ENCODE measurements at regions not wholly inside any gene's neighbourhood (a gene's known extent, or its start where the extent isn't known, plus 50 kb on each side); places are given as distances from the start of the nearest gene placed in this dataset.

- no peak overlapping the region for H3K27ac Mint-ChIP-seq
- ATAC-seq, result no peak
Measured at GRCh38 chr10:90327611-90328010, 530.2 kb downstream of the HTR7 start.

GRCh38 chr10:90328459-90328858, 529.4 kb downstream of the HTR7 start:
- no peak overlapping the region for H3K4me3 Mint-ChIP-seq
- no peaks in the 10 kb centered on the region for H3K4me1 Mint-ChIP-seq
- no peaks in the 10 kb centered on the region for H3K36me3 Mint-ChIP-seq
- H3K27me3 Mint-ChIP-seq, result no peaks in the 10 kb centered on the region
- H3K9me3 Mint-ChIP-seq, result no peaks in the 10 kb centered on the region
- no peak for ATAC-seq
- H3K27ac Mint-ChIP-seq, result no peak overlapping the region

More at GRCh38 chr10:90327611-90328010, 530.2 kb downstream of the HTR7 start:
- H3K9me3 Mint-ChIP-seq, result no peaks in the 10 kb centered on the region
- no peaks in the 10 kb centered on the region for H3K36me3 Mint-ChIP-seq
- H3K4me3 Mint-ChIP-seq, result no peak overlapping the region
- no peaks in the 10 kb centered on the region for H3K4me1 Mint-ChIP-seq
- no peaks in the 10 kb centered on the region for H3K27me3 Mint-ChIP-seq

- Mint-ChIP-seq H3K36me3 (no peaks in the 10 kb centered on the region), H3K27me3 (no peaks in the 10 kb centered on the region), H3K4me3 (no peak overlapping the region), H3K27ac (no peak overlapping the region), H3K4me1 (no peaks in the 10 kb centered on the region), H3K9me3 (no peaks in the 10 kb centered on the region)
- ATAC-seq, result no peak
Measured at GRCh38 chr10:90328896-90329295, 528.9 kb downstream of the HTR7 start.

- no peak for ATAC-seq
- H3K27me3 Mint-ChIP-seq, result no peaks in the 10 kb centered on the region
- H3K9me3 Mint-ChIP-seq, result no peaks in the 10 kb centered on the region
- no peak overlapping the region for H3K4me3 Mint-ChIP-seq
- H3K27ac Mint-ChIP-seq, result no peak overlapping the region
- no peaks in the 10 kb centered on the region for H3K36me3 Mint-ChIP-seq
- no peaks in the 10 kb centered on the region for H3K4me1 Mint-ChIP-seq
Measured at GRCh38 chr10:90337316-90337715, 520.5 kb downstream of the HTR7 start.

GRCh38 chr10:90342480-90342879, 515.4 kb downstream of the HTR7 start:
- Mint-ChIP-seq H3K9me3 (no peaks in the 10 kb centered on the region), H3K27ac (no peak overlapping the region), H3K36me3 (no peaks in the 10 kb centered on the region), H3K27me3 (peaks cover 20% of the 10 kb centered on the region), H3K4me3 (no peak overlapping the region), H3K4me1 (no peaks in the 10 kb centered on the region)
- ATAC-seq, result no peak

- Mint-ChIP-seq H3K27me3 (peaks cover 20% of the 10 kb centered on the region), H3K4me1 (no peaks in the 10 kb centered on the region), H3K4me3 (no peak overlapping the region), H3K9me3 (no peaks in the 10 kb centered on the region), H3K36me3 (no peaks in the 10 kb centered on the region), H3K27ac (no peak overlapping the region)
- ATAC-seq, result no peak
Measured at GRCh38 chr10:90344226-90344625, 513.6 kb downstream of the HTR7 start.

- Mint-ChIP-seq H3K4me1 (no peaks in the 10 kb centered on the region), H3K4me3 (no peak overlapping the region), H3K27me3 (peaks cover 20% of the 10 kb centered on the region), H3K36me3 (no peaks in the 10 kb centered on the region), H3K9me3 (no peaks in the 10 kb centered on the region), H3K27ac (no peak overlapping the region)
- no peak for ATAC-seq
Measured at GRCh38 chr10:90347239-90347638, 510.6 kb downstream of the HTR7 start.

GRCh38 chr10:90350122-90350521, 507.7 kb downstream of the HTR7 start:
- Mint-ChIP-seq H3K27ac (no peak overlapping the region), H3K4me1 (no peaks in the 10 kb centered on the region)

GRCh38 chr10:90352288-90352687, 505.6 kb downstream of the HTR7 start:
- Mint-ChIP-seq H3K9me3 (no peaks in the 10 kb centered on the region), H3K27ac (no peak overlapping the region), H3K4me3 (no peak overlapping the region), H3K36me3 (no peaks in the 10 kb centered on the region), H3K27me3 (no peaks in the 10 kb centered on the region), H3K4me1 (no peaks in the 10 kb centered on the region)
- ATAC-seq, result no peak

More at GRCh38 chr10:90350122-90350521, 507.7 kb downstream of the HTR7 start:
- H3K27me3 Mint-ChIP-seq, result peaks cover 20% of the 10 kb centered on the region
- H3K4me3 Mint-ChIP-seq, result no peak overlapping the region
- no peaks in the 10 kb centered on the region for H3K36me3 Mint-ChIP-seq
- no peak for ATAC-seq
- no peaks in the 10 kb centered on the region for H3K9me3 Mint-ChIP-seq

- H3K4me3 Mint-ChIP-seq, result no peak overlapping the region
- no peak for ATAC-seq
- H3K4me1 Mint-ChIP-seq, result no peaks in the 10 kb centered on the region
- no peaks in the 10 kb centered on the region for H3K27me3 Mint-ChIP-seq
- peaks cover under 1% of the 10 kb centered on the region for H3K9me3 Mint-ChIP-seq
- H3K36me3 Mint-ChIP-seq, result no peaks in the 10 kb centered on the region
- H3K27ac Mint-ChIP-seq, result no peak overlapping the region
Measured at GRCh38 chr10:90354914-90355313, 502.9 kb downstream of the HTR7 start.

GRCh38 chr10:90363799-90364483, 493.9 kb downstream of the HTR7 start:
- peaks cover 5% of the 10 kb centered on the region for H3K9me3 Mint-ChIP-seq
- H3K27me3 Mint-ChIP-seq, result no peaks in the 10 kb centered on the region
- H3K36me3 Mint-ChIP-seq, result no peaks in the 10 kb centered on the region
- H3K4me3 Mint-ChIP-seq, result no peak overlapping the region
- no peaks in the 10 kb centered on the region for H3K4me1 Mint-ChIP-seq
- no peak for ATAC-seq
- H3K27ac Mint-ChIP-seq, result no peak overlapping the region

GRCh38 chr10:90372451-90372850, 485.4 kb downstream of the HTR7 start:
- no peak for ATAC-seq
- Mint-ChIP-seq H3K9me3 (peaks cover 5% of the 10 kb centered on the region), H3K27me3 (peaks cover 9% of the 10 kb centered on the region), H3K4me3 (no peak overlapping the region), H3K27ac (no peak overlapping the region), H3K36me3 (no peaks in the 10 kb centered on the region), H3K4me1 (no peaks in the 10 kb centered on the region)

GRCh38 chr10:90373911-90374310, 483.9 kb downstream of the HTR7 start:
- no peaks in the 10 kb centered on the region for H3K4me1 Mint-ChIP-seq
- H3K4me3 Mint-ChIP-seq, result no peak overlapping the region
- ATAC-seq, result no peak
- H3K36me3 Mint-ChIP-seq, result no peaks in the 10 kb centered on the region
- peaks cover 2% of the 10 kb centered on the region for H3K9me3 Mint-ChIP-seq
- no peak overlapping the region for H3K27ac Mint-ChIP-seq
- H3K27me3 Mint-ChIP-seq, result peaks cover 9% of the 10 kb centered on the region

GRCh38 chr10:90378524-90379076, 479.2 kb downstream of the HTR7 start:
- Mint-ChIP-seq H3K9me3 (no peaks in the 10 kb centered on the region), H3K4me1 (no peaks in the 10 kb centered on the region), H3K4me3 (no peak overlapping the region), H3K36me3 (no peaks in the 10 kb centered on the region), H3K27me3 (no peaks in the 10 kb centered on the region), H3K27ac (no peak overlapping the region)
- no peak for ATAC-seq

GRCh38 chr10:90381468-90381867, 476.4 kb downstream of the HTR7 start:
- Mint-ChIP-seq H3K27me3 (peaks cover 15% of the 10 kb centered on the region), H3K27ac (no peak overlapping the region), H3K9me3 (no peaks in the 10 kb centered on the region), H3K4me3 (no peak overlapping the region), H3K4me1 (no peaks in the 10 kb centered on the region), H3K36me3 (no peaks in the 10 kb centered on the region)
- no peak for ATAC-seq

GRCh38 chr10:90389876-90390275, 468.0 kb downstream of the HTR7 start:
- H3K27me3 Mint-ChIP-seq, result peaks cover 5% of the 10 kb centered on the region
- H3K4me3 Mint-ChIP-seq, result no peak overlapping the region
- no peaks in the 10 kb centered on the region for H3K9me3 Mint-ChIP-seq
- no peak for ATAC-seq
- H3K27ac Mint-ChIP-seq, result no peak overlapping the region
- no peaks in the 10 kb centered on the region for H3K4me1 Mint-ChIP-seq
- no peaks in the 10 kb centered on the region for H3K36me3 Mint-ChIP-seq
